OCI-LY7 (cell line): ENCODE measurements at regions not wholly inside any gene's neighbourhood (a gene's known extent, or its start where the extent isn't known, plus 50 kb on each side); places are given as distances from the start of the nearest gene placed in this dataset.

Experiments
- BruUV-seq: library from RNA; stranded (reverse); fragments of 400-500 nt; replicated peaks from 2 replicates; lab custom pipeline; 2021; lab: Mats Ljungman, UMichigan
- CTCF ChIA-PET: fragments of 300-600 bp; sonication (Branson Sonifier 250); formaldehyde crosslinking; loops from one replicate; lab custom pipeline; 2022; ENCODE audit warnings: antibody characterized with exemption; ENCODE audit not compliant: unreplicated experiment; lab: Charles Lee
- POLR2A ChIA-PET: fragments of 300-600 bp; sonication (Branson Sonifier 250); formaldehyde crosslinking; loops from one replicate; lab custom pipeline; 2022; ENCODE audit warnings: antibody characterized with exemption; lab: Charles Lee
- DNase-seq: peaks from one replicate; pipeline ENCODE4 v3.0.0-alpha.2; 2015; ENCODE audit warnings: low spot score
- H2AFZ ChIP-seq: fragments of 200-600 bp; sonication (generic), shearing (Covaris generic); 2 replicates; pipeline ENCODE4 v1.6.1; 2014; ENCODE audit warnings: mild to moderate bottlenecking, antibody characterized with exemption, low read length, moderate library complexity
- H3K27ac ChIP-seq: fragments of 200-600 bp; sonication (generic); 2 replicates; pipeline ENCODE4 v1.5.1; 2014; ENCODE audit warnings: mixed run types, low read depth, mild to moderate bottlenecking, moderate library complexity, low read length, inconsistent platforms; ENCODE audit not compliant: poor library complexity, severe bottlenecking
- H3K36me3 ChIP-seq: fragments of 200-600 bp; sonication (generic); 2 replicates; pipeline ENCODE4 v1.6.1; 2014; ENCODE audit warnings: mild to moderate bottlenecking, antibody characterized with exemption, low read length, moderate library complexity, mixed read lengths; ENCODE audit not compliant: insufficient read depth
- H3K4me1 ChIP-seq: fragments of 200-600 bp; sonication (generic); 2 replicates; pipeline ENCODE4 v1.5.1; 2014; ENCODE audit warnings: mild to moderate bottlenecking, low read length; ENCODE audit not compliant: insufficient read depth, poor library complexity, severe bottlenecking
- H3K4me2 ChIP-seq: fragments of 200-600 bp; sonication (generic); 2 replicates; pipeline ENCODE4 v1.6.1; 2014; ENCODE audit warnings: mild to moderate bottlenecking, low read length
- H3K4me3 ChIP-seq: fragments of 200-600 bp; sonication (generic); 2 replicates; pipeline ENCODE4 v1.5.1; 2014; ENCODE audit warnings: mild to moderate bottlenecking, low read depth, low read length; ENCODE audit not compliant: poor library complexity, severe bottlenecking
- H3K79me2 ChIP-seq: fragments of 200-600 bp; sonication (generic); 2 replicates; pipeline ENCODE4 v1.6.1; 2016; ENCODE audit warnings: low read depth, mild to moderate bottlenecking, low read length, moderate library complexity, mixed read lengths; ENCODE audit not compliant: insufficient read depth
- H3K9me2 ChIP-seq: fragments of 200-600 bp; sonication (generic); 2 replicates; pipeline ENCODE4 v1.6.1; 2016; ENCODE audit warnings: mild to moderate bottlenecking, low read length, mixed read lengths; ENCODE audit not compliant: insufficient read depth
- H3K9me3 ChIP-seq: fragments of 200-600 bp; sonication (generic); 2 replicates; pipeline ENCODE4 v1.6.1; 2014; ENCODE audit warnings: mild to moderate bottlenecking, mixed run types, low read length, mixed read lengths
- H4K20me1 ChIP-seq: fragments of 200-600 bp; sonication (generic); 2 replicates; pipeline ENCODE4 v1.6.1; 2014; ENCODE audit warnings: mild to moderate bottlenecking, antibody characterized with exemption, low read length, moderate library complexity, mixed read lengths; ENCODE audit not compliant: insufficient read depth
- EZH2phosphoT487 ChIP-seq: fragments of 200-600 bp; sonication (generic); IDR thresholded peaks from 2 replicates; pipeline ENCODE4 v1.6.1; 2018; ENCODE audit warnings: low read depth, borderline replicate concordance, mild to moderate bottlenecking, mixed run types, antibody characterized with exemption, low read length, moderate library complexity, mixed read lengths
- intact Hi-C: fragments of 100-400 bp; cut with micrococcal nuclease; formaldehyde crosslinking; loops from one replicate; pipeline ENCODE4 v1.10.0; 2022; ENCODE audit not compliant: unreplicated experiment
- TF ChIP-seq, protein P1 (sequence below): fragments of 200-600 bp; sonication (generic); conservative IDR thresholded peaks from 2 replicates; pipeline ENCODE4 v1.5.1; 2014; ENCODE audit warnings: mild to moderate bottlenecking, antibody characterized with exemption, low read length, moderate library complexity, mixed read lengths

GRCh38 chr4:141349236-141349635 is 128.5 kb downstream of the ZNF330 start:
- H3K27ac ChIP-seq = no peak overlapping the region
- no peaks in the 10 kb centered on the region for H3K9me3 ChIP-seq
- ChIA-PET CTCF (no interaction called here), POLR2A (no interaction called here)
- intact Hi-C loops = no loop called here
- no peaks in the 10 kb centered on the region for H3K4me1 ChIP-seq
- no peaks in the 10 kb centered on the region for H3K79me2 ChIP-seq
- H3K36me3 ChIP-seq = no peaks in the 10 kb centered on the region
- H3K4me3 ChIP-seq = no peak overlapping the region
- no peak overlapping the region for H3K4me2 ChIP-seq
- H4K20me1 ChIP-seq = no peaks in the 10 kb centered on the region
- BruUV-seq = no TSS peak
- TF ChIP-seq EZH2phosphoT487 = no peak
- TF ChIP-seq, protein P1, sequence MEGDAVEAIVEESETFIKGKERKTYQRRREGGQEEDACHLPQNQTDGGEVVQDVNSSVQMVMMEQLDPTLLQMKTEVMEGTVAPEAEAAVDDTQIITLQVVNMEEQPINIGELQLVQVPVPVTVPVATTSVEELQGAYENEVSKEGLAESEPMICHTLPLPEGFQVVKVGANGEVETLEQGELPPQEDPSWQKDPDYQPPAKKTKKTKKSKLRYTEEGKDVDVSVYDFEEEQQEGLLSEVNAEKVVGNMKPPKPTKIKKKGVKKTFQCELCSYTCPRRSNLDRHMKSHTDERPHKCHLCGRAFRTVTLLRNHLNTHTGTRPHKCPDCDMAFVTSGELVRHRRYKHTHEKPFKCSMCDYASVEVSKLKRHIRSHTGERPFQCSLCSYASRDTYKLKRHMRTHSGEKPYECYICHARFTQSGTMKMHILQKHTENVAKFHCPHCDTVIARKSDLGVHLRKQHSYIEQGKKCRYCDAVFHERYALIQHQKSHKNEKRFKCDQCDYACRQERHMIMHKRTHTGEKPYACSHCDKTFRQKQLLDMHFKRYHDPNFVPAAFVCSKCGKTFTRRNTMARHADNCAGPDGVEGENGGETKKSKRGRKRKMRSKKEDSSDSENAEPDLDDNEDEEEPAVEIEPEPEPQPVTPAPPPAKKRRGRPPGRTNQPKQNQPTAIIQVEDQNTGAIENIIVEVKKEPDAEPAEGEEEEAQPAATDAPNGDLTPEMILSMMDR = no peak
- no peak overlapping the region for H2AFZ ChIP-seq
- H3K9me2 ChIP-seq = no peaks in the 10 kb centered on the region
- DNase-seq = no peak

DNA sequence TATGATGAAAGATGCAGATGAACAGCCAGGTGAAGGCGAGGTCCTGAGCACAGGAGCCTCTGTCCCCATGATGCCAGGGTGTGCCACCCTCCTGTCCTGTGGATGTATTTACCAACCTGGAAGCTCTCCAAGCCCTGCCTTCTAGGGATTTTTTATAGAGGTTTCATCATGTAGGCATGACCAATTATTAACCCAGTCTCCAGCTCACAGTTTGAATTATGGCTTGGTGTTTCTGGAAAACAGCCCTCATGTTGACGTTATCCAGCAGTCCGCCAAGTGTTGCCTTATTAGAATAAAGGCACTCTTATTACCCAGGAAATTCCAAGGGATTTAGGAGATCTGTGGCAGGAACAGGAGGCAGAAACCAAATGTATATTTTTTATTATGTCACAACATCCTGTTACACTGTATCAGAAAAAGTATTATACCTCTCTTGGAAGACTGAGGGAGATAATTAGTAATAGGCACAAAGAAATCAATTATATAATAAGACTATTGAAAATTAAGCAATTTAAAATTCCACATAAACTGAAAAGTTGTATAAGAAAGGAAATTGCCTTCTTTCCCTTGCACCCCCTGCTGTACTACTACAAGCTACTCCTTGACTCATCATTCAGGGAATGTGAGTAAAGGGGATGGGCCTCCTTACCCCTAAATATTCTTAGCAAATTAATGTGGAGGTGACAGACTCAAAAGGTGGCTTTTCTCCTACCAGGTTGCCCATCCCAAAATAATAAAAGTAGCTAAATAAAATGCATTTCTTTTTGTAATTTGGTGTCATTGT is 129.6 kb downstream of the ZNF330 start:
- Histone ChIP-seq H4K20me1 (no peaks in the 10 kb centered on the region), H3K79me2 (no peaks in the 10 kb centered on the region), H3K9me3 (no peaks in the 10 kb centered on the region), H3K4me2 (no peak overlapping the region), H3K36me3 (no peaks in the 10 kb centered on the region), H3K4me1 (no peaks in the 10 kb centered on the region), H2AFZ (no peak overlapping the region), H3K4me3 (no peak overlapping the region), H3K9me2 (no peaks in the 10 kb centered on the region), H3K27ac (no peak overlapping the region)
- intact Hi-C loops = no loop called here
- CTCF ChIA-PET = no interaction called here
- TF ChIP-seq, protein P1 = no peak
- TF ChIP-seq EZH2phosphoT487 = no peak
- BruUV-seq = no TSS peak
- POLR2A ChIA-PET = no interaction called here
- DNase-seq = no peak

DNA sequence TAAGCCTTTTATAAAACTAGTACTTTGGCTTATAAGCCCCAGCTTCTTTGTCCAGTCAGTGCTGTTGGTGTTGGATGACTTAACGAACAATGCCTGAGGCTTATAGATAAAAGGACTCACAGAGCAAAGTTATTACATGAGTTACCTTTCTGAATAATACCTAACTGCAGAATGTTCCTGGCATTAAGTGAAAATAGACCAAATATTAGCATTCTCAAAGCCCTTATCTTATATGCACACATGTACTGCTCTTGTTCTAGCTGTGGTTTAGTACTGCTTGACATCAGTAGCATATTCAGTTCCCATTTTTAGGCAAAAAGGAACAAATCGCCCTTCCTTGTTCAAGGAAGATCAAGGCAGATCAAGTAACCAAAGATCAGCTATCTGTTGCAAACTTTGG is 131.6 kb downstream of the ZNF330 start:
- TF ChIP-seq, protein P1 = no peak
- TF ChIP-seq EZH2phosphoT487 = no peak

More for the DNA sequence above, 131.6 kb downstream of the ZNF330 start:
- ChIA-PET CTCF (no interaction called here), POLR2A (interaction anchor here (0.5 to 0.7 kb wide), 3 partner anchors 66 to 1530 kb away, joined by 3 to 4 read pairs (median 3); no protein-coding TSS in a partner anchor)
- intact Hi-C loops = no loop called here
- H2AFZ ChIP-seq = no peak overlapping the region
- no peak overlapping the region for H3K4me3 ChIP-seq
- no peaks in the 10 kb centered on the region for H3K36me3 ChIP-seq
- no peaks in the 10 kb centered on the region for H3K79me2 ChIP-seq
- H3K4me1 ChIP-seq = no peaks in the 10 kb centered on the region
- no peak overlapping the region for H3K27ac ChIP-seq
- H3K9me2 ChIP-seq = no peaks in the 10 kb centered on the region
- no peaks in the 10 kb centered on the region for H3K9me3 ChIP-seq
- H4K20me1 ChIP-seq = no peaks in the 10 kb centered on the region
- DNase-seq = no peak
- BruUV-seq = no TSS peak
- no peak overlapping the region for H3K4me2 ChIP-seq
